Activated naive CD4-positive, alpha-beta T cell treated with anti-CD3 and anti-CD28 coated beads, Interleukin-2, amount 50 U/mL, for 24 hours (primary cell): ENCODE measurements at regions not wholly inside any gene's neighbourhood (a gene's known extent, or its start where the extent isn't known, plus 50 kb on each side); places are given as distances from the start of the nearest gene placed in this dataset.
"Not testable (repeated sequence)": the region's sequence is repeated elsewhere in the genome, so short reads cannot be mapped to it uniquely, and the experiment has no call there.

ENCODE experiments used
- H3K27ac Mint-ChIP-seq: one replicate; pipeline ENCODE4 v1.8.0; 2021; ENCODE audit warnings: mild to moderate bottlenecking, mixed read lengths
- H3K27me3 Mint-ChIP-seq: one replicate; pipeline ENCODE4 v1.8.0; 2021; ENCODE audit warnings: mixed read lengths
- H3K36me3 Mint-ChIP-seq: one replicate; pipeline ENCODE4 v1.8.0; 2021; ENCODE audit warnings: mixed read lengths
- H3K4me1 Mint-ChIP-seq: one replicate; pipeline ENCODE4 v1.8.0; 2021; ENCODE audit warnings: mixed read lengths
- H3K4me3 Mint-ChIP-seq: one replicate; pipeline ENCODE4 v1.8.0; 2021; ENCODE audit warnings: mild to moderate bottlenecking, mixed read lengths
- H3K9me3 Mint-ChIP-seq: one replicate; pipeline ENCODE4 v1.8.0; 2021; ENCODE audit warnings: mixed read lengths

DNA sequence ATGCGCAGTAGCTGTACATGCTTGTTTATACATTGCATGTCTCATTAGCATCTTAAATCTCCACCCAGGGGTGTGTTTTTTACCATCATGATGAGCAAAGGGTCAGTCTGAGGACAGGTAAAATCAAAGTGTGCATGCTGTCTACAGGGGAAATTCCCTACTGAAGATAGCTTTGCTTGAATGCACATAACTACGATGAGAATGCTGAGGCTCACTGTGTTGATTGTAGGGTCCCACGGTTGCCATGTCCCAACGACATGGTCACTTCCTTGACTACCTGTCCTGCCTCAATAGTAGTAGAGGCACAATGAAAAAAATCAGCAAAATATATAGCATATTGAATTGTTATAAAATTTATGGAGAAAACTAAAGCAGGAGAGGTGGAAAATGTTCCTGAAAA, 95.6 kb upstream of the TUSC1 start:
- H3K27ac Mint-ChIP-seq: no peak overlapping the region
- no peaks in the 10 kb centered on the region for H3K27me3 Mint-ChIP-seq
- H3K9me3 Mint-ChIP-seq: peaks cover 20% of the 10 kb centered on the region
- H3K4me3 Mint-ChIP-seq: no peak overlapping the region
- H3K4me1 Mint-ChIP-seq: no peaks in the 10 kb centered on the region
- no peaks in the 10 kb centered on the region for H3K36me3 Mint-ChIP-seq

- Mint-ChIP-seq H3K27ac (no peak overlapping the region), H3K9me3 (peaks cover 10% of the 10 kb centered on the region), H3K4me1 (no peaks in the 10 kb centered on the region), H3K36me3 (no peaks in the 10 kb centered on the region), H3K4me3 (no peak overlapping the region), H3K27me3 (no peaks in the 10 kb centered on the region)
Observed at GRCh38 chr9:25755951-25756350, 77.7 kb upstream of the TUSC1 start.

- Mint-ChIP-seq H3K27me3 (no peaks in the 10 kb centered on the region), H3K9me3 (peaks cover 14% of the 10 kb centered on the region), H3K27ac (no peak overlapping the region), H3K4me3 (no peak overlapping the region), H3K4me1 (no peaks in the 10 kb centered on the region), H3K36me3 (no peaks in the 10 kb centered on the region)
Observed at GRCh38 chr9:25752398-25752797, 74.2 kb upstream of the TUSC1 start.

DNA sequence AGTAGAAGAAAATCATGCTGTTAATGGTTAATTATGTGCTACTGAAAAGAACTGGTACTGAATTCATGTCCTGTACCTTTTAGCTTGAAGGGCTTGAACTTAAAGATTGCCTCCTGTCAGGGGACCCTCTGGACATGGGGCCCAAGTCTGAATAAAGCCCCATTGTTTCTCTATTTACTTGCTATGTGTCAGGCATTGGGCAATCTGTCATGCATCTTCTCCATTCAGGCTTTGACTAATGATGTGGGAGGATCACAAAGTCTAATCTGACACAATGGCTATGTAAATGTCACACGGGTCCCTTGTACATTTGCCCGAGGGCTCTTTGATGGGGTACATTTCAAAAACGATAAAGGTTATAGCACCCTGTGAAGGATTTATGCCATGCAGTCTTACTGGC, 64.0 kb upstream of the TUSC1 start:
- peaks cover 7% of the 10 kb centered on the region for H3K9me3 Mint-ChIP-seq
- H3K27me3 Mint-ChIP-seq: no peaks in the 10 kb centered on the region
- H3K4me3 Mint-ChIP-seq: no peak overlapping the region
- H3K4me1 Mint-ChIP-seq: no peaks in the 10 kb centered on the region
- no peak overlapping the region for H3K27ac Mint-ChIP-seq
- H3K36me3 Mint-ChIP-seq: peaks cover 1% of the 10 kb centered on the region

GRCh38 chr9:25733336-25733982, 55.2 kb upstream of the TUSC1 start:
- H3K27ac Mint-ChIP-seq: no peak overlapping the region
- H3K36me3 Mint-ChIP-seq: no peaks in the 10 kb centered on the region
- H3K27me3 Mint-ChIP-seq: no peaks in the 10 kb centered on the region
- H3K4me1 Mint-ChIP-seq: no peaks in the 10 kb centered on the region
- no peak overlapping the region for H3K4me3 Mint-ChIP-seq
- peaks cover 9% of the 10 kb centered on the region for H3K9me3 Mint-ChIP-seq

GRCh38 chr9:25731895-25732794, 53.9 kb upstream of the TUSC1 start:
- not testable (repeated sequence) for H3K9me3 Mint-ChIP-seq, H3K27ac Mint-ChIP-seq, H3K36me3 Mint-ChIP-seq, H3K4me3 Mint-ChIP-seq, H3K4me1 Mint-ChIP-seq, H3K27me3 Mint-ChIP-seq
